Ovary (tissue), 7 donors: ENCODE measurements at regions not wholly inside any gene's neighbourhood (a gene's known extent, or its start where the extent isn't known, plus 50 kb on each side); places are given as distances from the start of the nearest gene placed in this dataset.

Experiments used
- DNase-seq, 5 donors: peaks; one replicate each; pipeline ENCODE4 v3.0.0-alpha.2; 2019 to 2020
- H3K27ac ChIP-seq, 2 donors: fragments of 200-600 bp; one replicate each; pipeline versions ENCODE4 v1.5.1 to v1.8.0; 2019 to 2022
- H3K27me3 ChIP-seq: fragments of 200-600 bp; one replicate; pipeline ENCODE4 v1.8.0; 2022
- H3K36me3 ChIP-seq: fragments of 200-600 bp; sonication (generic); one replicate; pipeline ENCODE4 v1.5.1; 2019
- H3K4me1 ChIP-seq: one replicate; pipeline ENCODE4 v1.8.1; 2013; ENCODE audit warnings: mild to moderate bottlenecking, moderate library complexity; ENCODE audit not compliant: insufficient read depth
- H3K4me3 ChIP-seq: fragments of 200-600 bp; sonication (generic); one replicate; pipeline ENCODE4 v1.5.1; 2017
- H3K9me3 ChIP-seq, 2 donors: fragments of 200-600 bp in 1 of 2; sonication (generic) in 1 of 2; one replicate each; pipeline versions ENCODE4 v1.5.1 to v1.8.1; 2013 to 2019; ENCODE audit warnings: mild to moderate bottlenecking in 1 of 2, moderate library complexity in 1 of 2
- EP300 ChIP-seq: sonication (generic); formaldehyde crosslinking; IDR thresholded peaks from one replicate; pipeline ENCODE4 v1.6.1; 2017; ENCODE audit warnings: antibody characterized with exemption
- POLR2A ChIP-seq: fragments of 450-650 bp; IDR thresholded peaks from one replicate; pipeline ENCODE4 v1.6.1; 2017; ENCODE audit warnings: antibody characterized with exemption, mild to moderate bottlenecking, moderate library complexity
- WGBS, 3 donors: extraction: QIAGEN DNeasy Blood & Tissue Kit in 1 of 3; methylation state at CpG; one replicate each; pipeline versions ENCODE4 v1.1.5 to v1.1.7; 2013 to 2017; 5-methylcytosine and 5-hydroxymethylcytosine counted together
- intact Hi-C, 4 donors: fragments of 100-400 bp; cut with DNase I; formaldehyde crosslinking; loops; one replicate each; pipeline versions ENCODE4 v1.11.0 to v1.15.1; 2022 to 2023
- TF ChIP-seq, protein P1 (sequence below), 3 donors: fragments of 450-650 bp in 2 of 3; fragments of 200-600 bp in 1 of 3; IDR thresholded peaks; one replicate each; pipeline versions ENCODE4 v1.5.1 to v1.8.0; 2016 to 2022; ENCODE audit warnings: antibody characterized with exemption in 3 of 3, mild to moderate bottlenecking in 1 of 3
- donor health status: DM: no; HTN: no; CAD: no; lungs with moderate emphysema.
- donor health status: DM: no; HTN: no; CAD: no.
- donor health status: Bipolar disorder and iron deficiency.
- donor health status: DM: no; HTN: no; CAD: no.
- donor health status: DM: yes; HTN: yes; CAD: no.

DNA sequence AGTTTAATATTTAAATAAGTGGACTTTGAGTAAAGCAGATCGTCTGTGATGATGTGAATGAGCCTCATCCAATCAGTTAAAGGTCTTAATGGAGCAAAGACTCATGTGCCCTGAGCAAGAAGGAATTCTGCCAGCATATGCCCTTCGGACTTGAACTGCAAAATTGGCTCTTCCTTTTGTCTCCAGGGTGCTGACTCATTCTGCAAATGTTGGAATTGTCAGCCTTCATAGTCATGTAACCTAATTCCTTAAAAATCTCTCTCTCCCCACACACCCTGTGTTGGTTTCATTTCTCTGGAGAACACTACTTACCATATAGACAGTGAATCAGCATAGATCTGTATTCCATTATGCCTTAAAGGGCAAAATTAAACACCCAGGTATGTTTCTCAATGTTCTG is 609.8 kb upstream of the GALNTL6 start:
- Histone ChIP-seq H3K9me3 (no peaks in the 10 kb centered on the region), H3K4me3 (no peak overlapping the region), H3K27me3 (no peaks in the 10 kb centered on the region), H3K4me1 (no peaks in the 10 kb centered on the region), H3K36me3 (no peaks in the 10 kb centered on the region), H3K27ac (no peak overlapping the region)
- DNase-seq, result no peak
- TF ChIP-seq, protein P1, sequence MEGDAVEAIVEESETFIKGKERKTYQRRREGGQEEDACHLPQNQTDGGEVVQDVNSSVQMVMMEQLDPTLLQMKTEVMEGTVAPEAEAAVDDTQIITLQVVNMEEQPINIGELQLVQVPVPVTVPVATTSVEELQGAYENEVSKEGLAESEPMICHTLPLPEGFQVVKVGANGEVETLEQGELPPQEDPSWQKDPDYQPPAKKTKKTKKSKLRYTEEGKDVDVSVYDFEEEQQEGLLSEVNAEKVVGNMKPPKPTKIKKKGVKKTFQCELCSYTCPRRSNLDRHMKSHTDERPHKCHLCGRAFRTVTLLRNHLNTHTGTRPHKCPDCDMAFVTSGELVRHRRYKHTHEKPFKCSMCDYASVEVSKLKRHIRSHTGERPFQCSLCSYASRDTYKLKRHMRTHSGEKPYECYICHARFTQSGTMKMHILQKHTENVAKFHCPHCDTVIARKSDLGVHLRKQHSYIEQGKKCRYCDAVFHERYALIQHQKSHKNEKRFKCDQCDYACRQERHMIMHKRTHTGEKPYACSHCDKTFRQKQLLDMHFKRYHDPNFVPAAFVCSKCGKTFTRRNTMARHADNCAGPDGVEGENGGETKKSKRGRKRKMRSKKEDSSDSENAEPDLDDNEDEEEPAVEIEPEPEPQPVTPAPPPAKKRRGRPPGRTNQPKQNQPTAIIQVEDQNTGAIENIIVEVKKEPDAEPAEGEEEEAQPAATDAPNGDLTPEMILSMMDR (IDR thresholded peaks at IDR 0.05), result no peak
- TF ChIP-seq POLR2A (no peak), EP300 (no peak)
- intact Hi-C loops, result no loop called here
- 55 to 65% (median 61%) methylated on average over 2 of the region's 2 CpGs for WGBS, 3 donors

DNA sequence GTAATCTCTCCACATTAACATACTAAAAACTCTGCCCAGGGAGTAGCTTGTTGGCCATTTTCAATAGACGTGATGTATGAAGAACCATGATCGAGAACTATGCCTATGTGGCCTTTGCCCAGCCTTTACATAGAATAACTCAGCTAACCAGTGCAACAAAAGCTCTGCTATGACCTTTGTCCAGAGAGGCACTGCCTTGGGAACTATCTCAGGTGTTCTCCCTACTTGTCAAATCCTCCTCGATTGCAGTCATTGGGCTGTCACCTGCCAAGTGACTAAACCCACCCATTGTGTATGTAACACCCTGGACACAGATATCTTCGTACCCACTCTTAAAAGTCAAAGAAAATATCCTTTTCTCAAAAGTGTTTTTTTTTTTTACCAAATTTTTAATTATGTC is 610.3 kb upstream of the GALNTL6 start:
- no peak overlapping the region for H3K27ac ChIP-seq

GRCh38 chr4:171186700-171187099 is 626.5 kb upstream of the GALNTL6 start:
- H3K36me3 ChIP-seq, result no peaks in the 10 kb centered on the region
- WGBS, 3 donors, result 74 to 88% (median 85%) methylated on average over 2 of the region's 2 CpGs
- TF ChIP-seq POLR2A (no peak), EP300 (no peak)
- TF ChIP-seq, protein P1 (IDR thresholded peaks at IDR 0.05), result no peak

More for the DNA sequence above, 610.3 kb upstream of the GALNTL6 start:
- Histone ChIP-seq H3K9me3 (no peaks in the 10 kb centered on the region), H3K27me3 (no peaks in the 10 kb centered on the region), H3K4me1 (no peaks in the 10 kb centered on the region), H3K36me3 (no peaks in the 10 kb centered on the region), H3K4me3 (no peak overlapping the region)
- intact Hi-C loops, result no loop called here
- WGBS, 3 donors, result 83 to 91% (median 84%) methylated on average over 4 of the region's 4 CpGs
- TF ChIP-seq, protein P1 (IDR thresholded peaks at IDR 0.05), result no peak
- no peak for TF ChIP-seq EP300
- TF ChIP-seq POLR2A, result no peak
- DNase-seq, result no peak

GRCh38 chr4:171181090-171181489 is 632.1 kb upstream of the GALNTL6 start:
- Histone ChIP-seq H3K27ac (no peak overlapping the region), H3K4me1 (no peaks in the 10 kb centered on the region), H3K4me3 (no peak overlapping the region), H3K27me3 (no peaks in the 10 kb centered on the region), H3K36me3 (no peaks in the 10 kb centered on the region), H3K9me3 (no peaks in the 10 kb centered on the region)
- TF ChIP-seq, protein P1 (IDR thresholded peaks at IDR 0.05), result no peak
- TF ChIP-seq POLR2A, result no peak
- no peak for TF ChIP-seq EP300
- DNase-seq, result no peak
- 85 to 94% (median 87%) methylated on average over 1 of the region's 1 CpG for WGBS, 3 donors
- intact Hi-C loops, result no loop called here

More at GRCh38 chr4:171186700-171187099, 626.5 kb upstream of the GALNTL6 start:
- intact Hi-C loops, result no loop called here
- no peak for DNase-seq
- Histone ChIP-seq H3K27me3 (no peaks in the 10 kb centered on the region), H3K4me3 (no peak overlapping the region), H3K27ac (no peak overlapping the region), H3K4me1 (no peaks in the 10 kb centered on the region), H3K9me3 (no peaks in the 10 kb centered on the region)

DNA sequence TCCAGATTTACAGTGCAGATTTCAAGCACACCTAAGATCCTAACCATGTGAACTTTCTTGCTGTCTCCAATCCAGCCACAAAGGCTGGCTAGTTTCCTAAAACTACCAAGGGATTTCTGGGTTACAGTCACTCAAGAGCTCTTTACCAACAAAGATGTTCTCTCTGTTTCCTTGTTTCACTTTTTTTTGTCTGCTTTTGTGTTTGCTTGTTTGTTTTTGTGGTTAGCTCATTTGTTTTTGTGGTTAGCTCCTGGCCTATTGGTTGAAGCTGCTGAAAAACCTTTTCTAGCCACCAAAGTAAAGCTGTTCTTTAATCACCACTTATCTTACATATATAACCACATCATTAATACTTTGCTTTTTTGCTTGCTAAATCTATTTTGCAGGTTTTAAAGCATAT is 642.5 kb upstream of the GALNTL6 start:
- Histone ChIP-seq H3K9me3 (no peaks in the 10 kb centered on the region), H3K4me1 (no peaks in the 10 kb centered on the region), H3K27me3 (no peaks in the 10 kb centered on the region), H3K27ac (no peak overlapping the region), H3K36me3 (no peaks in the 10 kb centered on the region), H3K4me3 (no peak overlapping the region)
- intact Hi-C loops, result no loop called here
- DNase-seq, result no peak
- TF ChIP-seq EP300 (no peak), POLR2A (no peak)
- TF ChIP-seq, protein P1 (IDR thresholded peaks at IDR 0.05), result no peak
